GM18868 (cell line): ENCODE measurements at regions not wholly inside any gene's neighbourhood (a gene's known extent, or its start where the extent isn't known, plus 50 kb on each side); places are given as distances from the start of the nearest gene placed in this dataset.
"Not testable (repeated sequence)": the region's sequence is repeated elsewhere in the genome, so short reads cannot be mapped to it uniquely, and the experiment has no call there.

ENCODE experiments used
- ATAC-seq: cut with Tn5 transposase; IDR thresholded peaks from one replicate; pipeline ENCODE4 v1.9.1; 2021; ENCODE audit warnings: mild to moderate bottlenecking, moderate library complexity; ENCODE audit not compliant: unreplicated experiment

DNA sequence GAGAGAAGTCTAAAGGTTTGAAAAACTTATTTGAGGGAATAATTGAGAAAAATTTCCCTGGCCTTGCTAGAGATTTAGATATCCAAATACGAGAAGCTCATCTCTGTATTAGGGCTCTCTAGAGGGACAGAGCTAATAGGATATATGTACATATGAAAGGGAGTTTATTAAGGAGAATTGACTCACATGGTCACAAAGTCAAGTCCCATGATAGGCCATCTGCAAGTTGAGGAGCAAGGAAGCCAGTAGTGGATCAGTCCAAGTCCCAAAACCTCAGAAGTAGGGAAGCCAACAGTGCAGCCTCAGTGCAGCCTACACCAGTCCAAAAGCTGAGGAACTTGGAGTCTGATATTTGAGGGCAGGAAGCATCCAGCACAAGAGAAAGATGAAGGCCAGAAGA, 126.7 kb downstream of the PJA2 start:
- ATAC-seq, result not testable (repeated sequence)

- no peak for ATAC-seq
Observed at GRCh38 chr5:109281136-109281690, 128.6 kb downstream of the PJA2 start.

DNA sequence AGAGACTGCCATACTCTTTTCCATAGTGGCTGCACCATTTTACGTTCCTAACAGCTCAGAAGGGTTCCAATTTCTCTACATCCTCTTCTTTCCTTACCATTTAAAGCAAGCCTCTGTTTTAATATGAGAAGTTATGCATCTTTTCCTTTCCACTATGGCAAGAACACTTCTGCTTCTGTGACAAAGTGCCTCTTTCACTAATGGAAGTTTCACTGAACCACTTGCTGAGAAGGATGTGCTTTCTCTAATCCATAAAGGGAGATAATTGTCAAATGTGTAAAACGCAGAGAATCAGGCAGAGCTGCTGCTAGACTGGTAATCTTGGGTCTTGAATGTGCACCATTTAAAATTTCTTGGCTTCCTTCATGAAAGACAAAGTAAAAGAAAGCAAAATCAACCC, 131.6 kb downstream of the PJA2 start:
- no peak for ATAC-seq

GRCh38 chr5:109275919-109276318, 133.9 kb downstream of the PJA2 start:
- no peak for ATAC-seq

DNA sequence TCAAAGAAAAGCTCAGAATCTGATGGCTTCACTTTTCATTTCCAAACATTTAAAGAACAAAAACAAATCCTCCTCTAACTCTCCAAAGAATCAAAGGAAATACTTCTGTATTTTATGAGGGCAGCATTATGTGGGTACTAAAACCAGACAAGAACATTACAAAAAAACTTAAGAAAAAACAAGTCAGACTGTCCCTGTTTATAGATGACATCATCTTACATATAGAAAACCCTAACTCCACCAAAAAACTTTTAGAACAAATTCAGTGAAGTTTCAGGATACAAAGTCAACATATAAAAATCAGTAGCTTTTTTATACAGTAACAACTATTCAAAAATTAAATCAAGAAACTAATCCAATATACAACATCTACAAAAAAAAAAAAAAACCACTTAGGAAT, 136.2 kb downstream of the PJA2 start:
- ATAC-seq, result no peak

DNA sequence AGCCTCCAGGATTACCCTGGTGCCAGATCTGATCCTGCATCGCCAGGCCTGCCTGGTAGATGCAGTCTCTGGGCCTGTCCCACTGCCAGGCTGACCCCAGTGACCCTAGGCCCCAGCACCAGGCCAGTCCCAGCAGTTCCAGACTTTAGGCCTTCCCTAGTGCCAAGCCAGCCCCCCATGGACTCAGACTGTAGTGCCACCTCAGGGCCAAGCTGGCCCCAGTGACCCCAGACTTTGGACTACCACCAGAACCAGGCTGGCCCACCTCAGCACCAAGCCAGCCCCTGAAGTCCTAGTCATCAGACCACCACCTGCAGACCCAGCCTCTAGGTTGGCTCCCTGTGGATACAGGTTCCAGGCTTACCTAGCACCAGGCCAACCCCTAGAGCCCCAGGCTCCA, 142.5 kb downstream of the PJA2 start:
- ATAC-seq, result no peak

- no peak for ATAC-seq
Observed at GRCh38 chr5:109258755-109259154, 151.0 kb downstream of the PJA2 start.

DNA sequence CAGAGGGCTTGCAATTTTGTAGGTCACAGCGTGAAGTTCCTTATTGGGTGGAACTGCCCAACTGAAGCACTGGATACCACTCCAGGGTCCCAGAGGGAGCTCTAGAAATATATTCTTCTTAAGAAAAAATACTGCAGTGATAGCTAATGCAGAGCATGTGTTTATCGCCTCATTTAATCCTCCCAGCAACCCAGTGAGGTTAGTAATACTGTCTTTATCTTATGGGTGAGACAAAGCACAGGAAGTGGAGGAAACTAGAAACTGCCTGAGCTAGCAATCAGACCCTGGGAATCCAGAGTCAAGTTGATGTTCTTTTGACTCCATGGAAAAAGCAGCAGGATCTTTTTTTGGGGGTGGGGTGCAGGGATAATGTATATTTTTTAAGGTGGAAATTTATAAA, 153.3 kb downstream of the PJA2 start:
- no peak for ATAC-seq

DNA sequence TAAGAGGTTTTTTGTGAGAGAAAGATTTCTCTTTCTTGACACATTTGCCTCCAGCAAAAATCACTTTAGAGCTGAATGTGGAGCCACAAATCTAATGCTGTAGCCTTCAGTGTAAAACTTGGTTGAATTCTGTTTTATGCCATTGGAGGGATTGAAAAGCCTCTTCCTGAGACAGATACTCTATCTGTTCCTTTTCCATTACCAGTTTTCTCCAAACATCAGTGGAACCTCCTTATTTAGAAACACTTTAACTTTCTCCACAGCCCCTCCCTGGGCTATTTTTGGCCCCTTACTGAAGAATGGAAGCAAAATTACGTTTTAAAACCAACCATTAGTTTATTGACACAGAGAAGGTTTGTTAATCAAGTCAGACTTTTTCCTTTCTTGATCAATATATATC, 155.3 kb downstream of the PJA2 start:
- ATAC-seq, result no peak

DNA sequence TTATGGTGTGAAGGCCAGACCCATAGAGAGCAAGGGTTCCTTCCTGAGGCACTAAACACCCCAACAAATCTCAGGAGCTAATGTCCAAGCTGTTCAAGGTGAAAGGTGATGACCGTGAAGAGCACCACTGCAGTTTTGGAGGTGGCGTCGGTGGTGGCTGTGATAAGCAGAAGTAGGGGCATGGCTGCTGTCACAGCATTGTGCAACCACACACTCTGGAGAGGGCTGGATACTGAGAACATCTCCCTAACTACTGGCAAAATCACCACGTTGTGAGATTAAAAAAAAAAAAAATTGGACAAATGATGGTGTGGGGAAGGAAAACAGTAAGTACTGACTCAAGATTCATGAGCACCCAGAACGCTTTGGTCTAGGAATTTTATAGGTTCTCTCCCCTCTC, 156.5 kb downstream of the PJA2 start:
- ATAC-seq, result no peak

DNA sequence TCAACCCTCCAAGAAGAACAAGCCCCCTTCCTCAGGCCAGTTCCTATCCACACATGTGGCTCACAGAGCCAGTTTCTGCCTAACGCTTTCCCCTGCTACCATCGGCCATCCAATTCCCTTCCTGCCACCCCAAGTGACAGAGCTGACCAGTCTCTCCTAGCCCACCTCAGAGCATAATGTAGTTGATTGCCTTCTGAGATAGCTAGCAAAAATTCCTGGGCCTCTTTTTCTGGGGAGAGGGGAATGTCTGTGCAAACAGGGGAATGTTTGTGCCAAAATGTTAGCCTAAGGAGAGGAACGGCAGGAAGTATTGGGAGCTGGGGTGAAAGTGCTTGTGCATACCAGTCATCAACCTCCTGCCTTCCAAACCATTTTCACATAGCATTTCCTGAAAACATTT, 157.0 kb downstream of the PJA2 start:
- no peak for ATAC-seq

DNA sequence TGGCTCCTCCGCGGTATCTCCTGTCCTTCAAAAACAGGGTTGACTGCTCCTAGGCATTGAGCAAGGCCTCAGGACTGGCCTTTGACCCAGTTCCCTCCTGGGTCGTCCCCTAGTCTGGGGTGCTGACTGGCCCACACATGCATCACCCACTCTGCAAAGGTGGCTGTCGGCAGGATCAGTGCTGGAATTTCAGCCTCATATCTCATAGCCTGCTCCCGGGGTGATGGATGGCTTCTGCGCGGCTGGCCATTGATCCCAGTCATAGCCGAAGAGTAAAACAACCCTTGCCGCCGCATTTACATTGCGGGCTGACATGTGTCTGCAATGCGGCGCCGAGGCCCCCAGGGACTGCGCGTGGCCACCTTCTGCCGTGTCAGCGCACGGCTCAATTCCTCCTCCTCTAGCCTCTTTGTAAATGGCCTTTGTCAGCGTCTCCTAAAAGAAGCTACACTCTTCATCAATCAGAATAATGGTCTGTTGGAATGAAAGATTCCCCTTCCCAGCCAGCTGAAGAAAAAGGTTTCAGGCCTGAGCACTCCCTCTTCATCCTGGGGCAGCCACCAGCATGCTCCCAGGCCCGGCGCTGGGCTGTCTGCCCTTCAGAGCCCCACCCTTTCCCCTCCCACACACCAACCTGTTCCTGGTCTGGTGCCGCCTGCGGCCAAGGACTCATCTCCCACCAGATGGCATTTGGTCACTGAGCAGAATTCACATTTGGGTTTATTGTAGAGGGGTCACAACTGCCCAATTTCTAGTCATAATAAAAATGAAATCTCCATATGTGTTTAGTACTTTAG, 159.0 kb downstream of the PJA2 start:
- no peak for ATAC-seq

DNA sequence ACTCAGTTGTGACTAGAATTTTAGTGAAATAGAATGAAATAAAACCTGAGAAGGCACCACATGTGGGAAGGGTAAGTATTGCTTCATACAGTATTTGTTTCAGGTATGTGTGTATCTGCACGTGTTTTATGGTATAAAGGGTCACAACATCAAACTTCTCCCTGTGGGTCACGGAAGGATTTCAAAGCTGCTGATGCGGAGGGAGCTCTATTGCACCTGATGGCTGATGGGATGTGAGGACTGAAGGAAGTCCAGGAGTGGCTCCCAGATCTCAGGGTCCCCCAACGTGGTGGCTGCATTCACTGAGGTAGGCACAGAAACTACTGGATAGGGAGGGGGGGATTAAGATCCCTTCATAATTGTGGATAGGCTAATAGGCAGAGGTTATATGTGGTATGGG, 159.7 kb downstream of the PJA2 start:
- ATAC-seq, result no peak

DNA sequence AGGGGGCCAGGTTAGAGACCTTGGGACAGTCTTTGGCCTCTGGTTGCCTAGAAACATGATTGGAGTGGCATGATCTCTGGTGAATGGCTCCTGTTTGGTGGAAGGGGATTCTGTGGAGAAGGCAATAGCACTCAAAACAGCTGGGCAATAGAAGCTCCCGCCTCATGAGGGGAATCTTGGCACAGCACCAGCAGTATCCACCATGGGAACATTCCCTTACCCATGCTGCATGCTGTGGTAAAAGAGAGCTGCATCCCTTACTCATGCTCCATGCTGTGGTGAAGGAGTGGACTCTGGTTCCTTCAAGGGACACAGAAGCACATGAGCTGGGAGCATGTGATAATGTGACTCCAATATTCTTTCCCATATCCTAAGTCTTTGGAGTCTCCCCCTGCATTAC, 160.6 kb downstream of the PJA2 start:
- ATAC-seq, result no peak

- peak; percentile 93 for ATAC-seq
Observed at GRCh38 chr5:109247986-109248385, 161.8 kb downstream of the PJA2 start.

GRCh38 chr5:109246841-109247592, 162.8 kb downstream of the PJA2 start:
- no peak for ATAC-seq
